ENCODE measurements at regions not wholly inside any gene's neighbourhood (a gene's known extent, or its start where the extent isn't known, plus 50 kb on each side); places are given as distances from the start of the nearest gene placed in this dataset.
"Not testable (repeated sequence)": the region's sequence is repeated elsewhere in the genome, so short reads cannot be mapped to it uniquely, and the experiment has no call there.

- intact Hi-C loops (cut with DNase I), result no loop called here
- DNase-seq (ENCODE audit: low spot score), result no peak
- ATAC-seq, result no peak
Measured at GRCh38 chr9:17083258-17083657, 51.6 kb upstream of the CNTLN start.

GRCh38 chr9:17082343-17083064, 52.3 kb upstream of the CNTLN start:
- intact Hi-C loops (cut with DNase I), result no loop called here
- DNase-seq (ENCODE audit: low spot score) (peak; percentile 60), ATAC-seq (peak; percentile 97)

GRCh38 chr9:17081814-17082213, 53.0 kb upstream of the CNTLN start:
- ATAC-seq, result no peak
- DNase-seq (ENCODE audit: low spot score), result no peak
- intact Hi-C loops (cut with DNase I), result no loop called here

GRCh38 chr9:17081351-17081750, 53.5 kb upstream of the CNTLN start:
- ATAC-seq, result no peak
- intact Hi-C loops (cut with DNase I), result no loop called here
- DNase-seq (ENCODE audit: low spot score), result no peak

GRCh38 chr9:17075758-17076485, 58.9 kb upstream of the CNTLN start:
- intact Hi-C loops (cut with DNase I), result no loop called here
- DNase-seq (ENCODE audit: low spot score) (no peak), ATAC-seq (peak; percentile 20)

GRCh38 chr9:17075146-17075757, 59.6 kb upstream of the CNTLN start:
- ATAC-seq, result no peak
- intact Hi-C loops (cut with DNase I), result no loop called here
- no peak for DNase-seq (ENCODE audit: low spot score)

GRCh38 chr9:17072563-17072962, 62.3 kb upstream of the CNTLN start:
- DNase-seq (ENCODE audit: low spot score); intact Hi-C loops (cut with DNase I); ATAC-seq: not testable (repeated sequence)

GRCh38 chr9:17068671-17069070, 66.2 kb upstream of the CNTLN start:
- intact Hi-C loops (cut with DNase I), result no loop called here
- DNase-seq (ENCODE audit: low spot score) (no peak), ATAC-seq (no peak)

- no peak for ATAC-seq
- DNase-seq (ENCODE audit: low spot score), result no peak
- intact Hi-C loops (cut with DNase I), result no loop called here
Measured at GRCh38 chr9:17065062-17065461, 69.8 kb upstream of the CNTLN start.

- DNase-seq (ENCODE audit: low spot score), result no peak
- intact Hi-C loops (cut with DNase I), result no loop called here
- no peak for ATAC-seq
Measured at GRCh38 chr9:17064558-17064957, 70.3 kb upstream of the CNTLN start.

GRCh38 chr9:17063535-17064135, 71.2 kb upstream of the CNTLN start:
- no peak for DNase-seq (ENCODE audit: low spot score)
- ATAC-seq, result peak; percentile 86
- intact Hi-C loops (cut with DNase I), result no loop called here

GRCh38 chr9:17062497-17062896, 72.3 kb upstream of the CNTLN start:
- DNase-seq (ENCODE audit: low spot score) (no peak), ATAC-seq (no peak)
- intact Hi-C loops (cut with DNase I), result no loop called here

- DNase-seq (ENCODE audit: low spot score) (no peak), ATAC-seq (no peak)
- intact Hi-C loops (cut with DNase I), result no loop called here
Measured at GRCh38 chr9:17060450-17060849, 74.4 kb upstream of the CNTLN start.

- DNase-seq (ENCODE audit: low spot score), result no peak
- no peak for ATAC-seq
- intact Hi-C loops (cut with DNase I), result no loop called here
Measured at GRCh38 chr9:17059465-17059864, 75.4 kb upstream of the CNTLN start.

GRCh38 chr9:17057729-17058128, 77.1 kb upstream of the CNTLN start:
- no peak for DNase-seq (ENCODE audit: low spot score)
- no peak for ATAC-seq
- intact Hi-C loops (cut with DNase I), result no loop called here

- DNase-seq (ENCODE audit: low spot score), result no peak
- ATAC-seq, result no peak
- intact Hi-C loops (cut with DNase I), result no loop called here
Measured at GRCh38 chr9:17052626-17053025, 82.2 kb upstream of the CNTLN start.

- no peak for ATAC-seq
- DNase-seq (ENCODE audit: low spot score), result no peak
- intact Hi-C loops (cut with DNase I), result no loop called here
Measured at GRCh38 chr9:17045381-17045940, 89.4 kb upstream of the CNTLN start.

- intact Hi-C loops (cut with DNase I), result no loop called here
- no peak for DNase-seq (ENCODE audit: low spot score)
- no peak for ATAC-seq
Measured at GRCh38 chr9:17031546-17031945, 103.3 kb upstream of the CNTLN start.

GRCh38 chr9:17025281-17025680, 109.6 kb upstream of the CNTLN start:
- ATAC-seq, result no peak
- intact Hi-C loops (cut with DNase I), result no loop called here
- DNase-seq (ENCODE audit: low spot score), result no peak

GRCh38 chr9:17024129-17024528, 110.7 kb upstream of the CNTLN start:
- intact Hi-C loops (cut with DNase I), result no loop called here
- ATAC-seq (no peak), DNase-seq (ENCODE audit: low spot score) (no peak)

Data from sciatic nerve (tissue), 2 donors.